Esophagus squamous epithelium (tissue), 4 donors: ENCODE measurements at regions not wholly inside any gene's neighbourhood (a gene's known extent, or its start where the extent isn't known, plus 50 kb on each side); places are given as distances from the start of the nearest gene placed in this dataset.

ENCODE experiments used
- CTCF ChIP-seq, 6 experiments: fragments of 450-650 bp in 4 of 6; fragments of 200-600 bp in 2 of 6; sonication (generic) in 2 of 6; IDR thresholded peaks; one replicate each; pipeline ENCODE4 v1.5.1; 2016 to 2019; ENCODE audit warnings: antibody characterized with exemption in 6 of 6, mild to moderate bottlenecking in 4 of 6, moderate library complexity in 4 of 6
- POLR2A ChIP-seq, 4 donors: fragments of 450-650 bp; IDR thresholded peaks; one replicate each; pipeline ENCODE4 v1.6.1; 2017; ENCODE audit warnings: antibody characterized with exemption in 4 of 4, mild to moderate bottlenecking in 4 of 4, moderate library complexity in 3 of 4

- TF ChIP-seq POLR2A (IDR thresholded peaks at IDR 0.05) (no peak), CTCF (IDR thresholded peaks at IDR 0.05) (no peak)
Measured at GRCh38 chr1:194225821-194226220, 1039.4 kb upstream of the B3GALT2 start.
